ENCODE measurements at regions not wholly inside any gene's neighbourhood (a gene's known extent, or its start where the extent isn't known, plus 50 kb on each side); places are given as distances from the start of the nearest gene placed in this dataset.

- H3K27ac ChIP-seq (ENCODE audit: low read depth in 1 of 2, low read length in 2 of 2) = no peak overlapping the region
- peaks cover 1 to 20% (median 8%) of the 10 kb centered on the region in 4 donors for H3K9me3 ChIP-seq (ENCODE audit: control insufficient read depth in 4 of 4, low read length in 3 of 4)
- H3K27me3 ChIP-seq (ENCODE audit: control insufficient read depth in 4 of 4, insufficient read depth in 4 of 4, low read length in 3 of 4) = no peaks in the 10 kb centered on the region
- no peaks in the 10 kb centered on the region for H3K36me3 ChIP-seq (ENCODE audit: control insufficient read depth in 4 of 4, insufficient read depth in 3 of 4, low read depth in 1 of 4, low read length in 3 of 4)
- no peak for TF ChIP-seq SP1 (IDR thresholded peaks at IDR 0.05)
- TF ChIP-seq NR2F2 (IDR thresholded peaks at IDR 0.05) = no peak
- no peak for TF ChIP-seq TAF1 (conservative IDR thresholded peaks at IDR 0.05)
- TF ChIP-seq GABPA (IDR thresholded peaks at IDR 0.05 in 1 of 2, conservative IDR thresholded peaks at IDR 0.05 in 1 of 2) = no peak
- no peak for TF ChIP-seq RAD21 (IDR thresholded peaks at IDR 0.05)
- no peak for TF ChIP-seq HNF4G (IDR thresholded peaks at IDR 0.05)
- TF ChIP-seq ATF3 (IDR thresholded peaks at IDR 0.05) = no peak
- no peak for TF ChIP-seq YY1 (IDR thresholded peaks at IDR 0.05)
- no peak for TF ChIP-seq HNF4A (conservative IDR thresholded peaks at IDR 0.05)
- TF ChIP-seq JUND (IDR thresholded peaks at IDR 0.05) = no peak
- H3K9ac ChIP-seq (ENCODE audit: low read depth in 1 of 2, low read length in 2 of 2) = no peak overlapping the region
- H3K4me3 ChIP-seq (ENCODE audit: low read depth in 1 of 3, low read length in 3 of 3) = no peak overlapping the region
- no peak for DNase-seq (ENCODE audit: low spot score)
- no peaks in the 10 kb centered on the region for H3K4me1 ChIP-seq (ENCODE audit: control insufficient read depth in 4 of 4, insufficient read depth in 4 of 4, low read length in 3 of 4)
- WGBS = 42% methylated on average over 1 of the region's 1 CpG
These were observed 806.2 kb downstream of the PLA2G4A start for GRCh38 chr1:187634940-187635339.

GRCh38 chr1:187638733-187639434 lies 810.1 kb downstream of the PLA2G4A start:
- DNase-seq (ENCODE audit: low spot score) = no peak
- H3K4me1 ChIP-seq (ENCODE audit: control insufficient read depth in 4 of 4, insufficient read depth in 4 of 4, low read length in 3 of 4) = no peaks in the 10 kb centered on the region
- H3K27me3 ChIP-seq (ENCODE audit: control insufficient read depth in 4 of 4, insufficient read depth in 4 of 4, low read length in 3 of 4) = no peaks in the 10 kb centered on the region
- H3K27ac ChIP-seq (ENCODE audit: low read depth in 1 of 2, low read length in 2 of 2) = no peak overlapping the region
- H3K9me3 ChIP-seq (ENCODE audit: control insufficient read depth in 4 of 4, low read length in 3 of 4) = no peaks in the 10 kb centered on the region
- H3K9ac ChIP-seq (ENCODE audit: low read depth in 1 of 2, low read length in 2 of 2) = no peak overlapping the region
- H3K36me3 ChIP-seq (ENCODE audit: control insufficient read depth in 4 of 4, insufficient read depth in 3 of 4, low read depth in 1 of 4, low read length in 3 of 4) = no peaks in the 10 kb centered on the region
- 72% methylated on average over 2 of the region's 2 CpGs for WGBS
- TF ChIP-seq RXRA (IDR thresholded peaks at IDR 0.05) (no peak), REST (IDR thresholded peaks at IDR 0.05) (no peak), JUND (IDR thresholded peaks at IDR 0.05) (no peak), CTCF (IDR thresholded peaks at IDR 0.05; ENCODE audit: low read depth, low read length, missing input control) (no peak), NR2F2 (IDR thresholded peaks at IDR 0.05) (no peak), HNF4A (conservative IDR thresholded peaks at IDR 0.05) (no peak), RAD21 (IDR thresholded peaks at IDR 0.05) (no peak), FOXA2 (IDR thresholded peaks at IDR 0.05) (no peak), ZBTB33 (IDR thresholded peaks at IDR 0.05) (no peak), MAX (IDR thresholded peaks at IDR 0.05) (no peak), ATF3 (IDR thresholded peaks at IDR 0.05) (no peak), SP1 (IDR thresholded peaks at IDR 0.05) (no peak)
- H3K4me3 ChIP-seq (ENCODE audit: low read depth in 1 of 3, low read length in 3 of 3) = no peak overlapping the region

All from liver (tissue), 8 donors.